Daoy (cell line): ENCODE measurements at regions not wholly inside any gene's neighbourhood (a gene's known extent, or its start where the extent isn't known, plus 50 kb on each side); places are given as distances from the start of the nearest gene placed in this dataset.

ENCODE experiments used
- DNase-seq: peaks from one replicate; pipeline ENCODE4 v3.0.0-alpha.2; 2015; ENCODE audit warnings: low read depth

DNA sequence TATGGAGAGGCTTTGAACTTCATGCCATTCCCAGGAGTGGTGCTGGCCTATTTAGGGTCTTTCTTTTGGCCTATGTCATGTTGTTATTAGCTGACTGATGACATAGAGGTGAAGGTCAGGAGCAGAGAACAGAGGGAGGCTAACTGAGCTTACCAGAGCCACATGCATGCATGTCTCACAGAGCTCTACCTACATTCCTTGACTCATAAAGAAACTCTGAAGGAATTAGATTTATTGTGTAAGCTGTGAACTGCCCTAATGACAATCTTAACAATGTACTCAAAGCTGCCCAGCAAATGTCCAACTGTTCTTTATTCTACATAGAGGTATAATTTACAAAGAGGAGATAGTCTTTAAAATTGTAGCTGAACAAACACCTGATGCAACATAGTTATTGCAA is 192.7 kb upstream of the CNR1 start:
- DNase-seq = no peak

DNA sequence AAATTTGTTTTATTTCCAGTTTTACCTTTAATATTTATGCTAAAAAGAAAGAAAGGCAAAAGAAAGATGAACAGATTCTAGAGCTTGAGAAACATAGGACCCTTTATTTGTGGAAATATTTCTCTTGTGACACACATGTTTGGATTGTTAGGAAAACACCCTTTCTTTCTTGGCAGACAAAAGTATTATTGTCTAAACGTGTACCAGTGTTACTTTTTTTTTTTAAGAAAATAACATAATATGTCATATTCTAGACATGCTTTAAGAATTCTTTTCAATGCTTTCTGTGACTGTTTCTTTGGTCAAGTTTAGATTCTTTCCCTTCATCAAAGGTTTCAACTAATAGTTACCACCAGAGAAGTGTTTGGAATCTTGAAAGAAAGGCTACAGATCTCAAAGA is 183.4 kb upstream of the CNR1 start:
- no peak for DNase-seq

DNA sequence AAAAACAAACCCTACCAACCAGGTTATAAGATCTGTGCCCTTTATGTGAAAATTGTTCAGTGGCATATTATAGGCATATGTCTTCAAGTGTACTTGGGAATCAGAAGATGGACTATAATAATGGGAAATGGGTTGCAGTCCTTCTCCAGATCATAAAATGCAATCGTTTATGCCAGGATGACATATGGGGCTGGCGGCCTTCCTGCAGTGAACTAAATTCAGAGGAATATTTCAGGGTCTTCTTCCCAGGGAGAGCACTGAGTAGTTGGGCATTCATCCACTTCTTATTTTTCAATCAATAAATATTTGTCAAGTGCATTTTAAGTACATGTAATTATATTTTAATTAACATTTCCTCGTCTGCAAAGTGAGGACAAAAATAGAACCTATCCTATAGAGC is 176.2 kb upstream of the CNR1 start:
- no peak for DNase-seq

DNA sequence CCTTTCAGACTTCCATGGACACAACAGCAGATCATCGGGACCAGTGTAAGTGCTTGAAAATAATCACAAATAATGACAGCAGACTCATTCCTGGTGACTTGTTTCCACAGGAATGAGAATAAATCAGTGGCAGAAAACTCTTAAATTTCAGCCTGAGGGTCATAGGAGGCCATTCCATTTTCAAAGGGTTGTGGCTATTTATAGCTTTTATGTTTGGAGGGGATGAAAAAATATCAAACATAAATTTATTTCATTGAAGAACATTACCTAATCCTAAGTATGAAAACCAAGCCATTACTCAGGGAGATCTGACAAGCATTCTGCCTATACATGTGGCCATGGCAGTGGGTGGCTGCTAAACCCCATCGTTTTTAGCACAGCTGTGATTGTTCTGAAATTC is 173.6 kb upstream of the CNR1 start:
- no peak for DNase-seq

DNA sequence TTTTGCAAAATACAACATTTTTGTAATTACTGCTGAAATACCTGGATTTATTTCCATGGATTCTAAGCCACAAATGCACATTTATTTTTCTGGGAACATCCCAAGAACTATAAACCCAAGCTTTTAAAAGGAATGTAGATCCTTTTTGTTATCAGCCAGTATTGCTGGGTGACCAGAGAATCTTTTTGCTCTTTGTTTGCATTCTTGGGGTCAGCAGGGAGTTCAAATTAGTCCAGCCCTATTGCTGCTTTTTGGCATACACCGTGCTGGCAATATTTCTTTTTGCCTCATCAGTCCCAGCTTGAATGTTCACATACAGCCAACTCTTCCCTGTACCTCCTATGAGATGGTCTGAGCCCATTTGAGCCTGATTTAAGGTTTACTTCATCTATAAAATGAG is 155.2 kb upstream of the CNR1 start:
- no peak for DNase-seq

DNA sequence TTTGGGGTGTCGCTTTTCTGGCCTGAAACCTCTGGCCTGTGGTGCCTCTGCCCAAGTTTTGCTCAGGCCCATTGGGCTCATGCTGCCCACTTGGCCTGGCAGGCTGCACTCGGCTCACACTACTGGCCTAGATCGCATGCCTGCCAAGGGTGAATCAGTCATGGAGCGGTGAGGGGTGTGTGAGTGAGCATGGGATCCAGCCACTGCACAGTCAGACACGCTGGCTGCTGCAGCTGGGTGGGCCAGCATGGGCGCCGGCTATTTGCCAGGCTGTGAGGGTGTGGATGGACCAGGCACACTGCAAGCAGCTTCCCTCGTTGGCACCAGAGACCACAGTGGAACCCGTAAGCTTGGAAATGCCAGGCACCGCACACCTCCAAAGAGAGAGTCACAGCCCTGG is 145.4 kb upstream of the CNR1 start:
- DNase-seq = peak; percentile 4

DNA sequence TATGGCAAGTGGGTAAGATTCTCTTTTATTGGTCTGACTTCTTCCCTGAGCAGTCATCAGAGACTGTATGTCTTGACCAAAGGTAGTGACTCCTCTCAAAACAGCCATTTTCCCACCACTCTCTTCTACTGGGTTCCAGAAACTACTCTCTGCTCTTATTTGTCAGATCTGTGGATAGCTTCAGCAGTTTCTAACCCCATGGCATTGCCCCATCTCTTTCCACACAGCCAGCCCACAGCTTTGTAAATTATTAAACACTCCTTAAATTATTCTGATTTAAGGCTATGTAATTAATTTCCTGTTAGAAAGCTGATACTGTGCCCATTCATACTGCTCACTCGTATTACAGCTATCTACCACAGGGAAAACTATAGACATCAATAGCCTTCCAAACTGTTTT is 138.4 kb upstream of the CNR1 start:
- no peak for DNase-seq

DNA sequence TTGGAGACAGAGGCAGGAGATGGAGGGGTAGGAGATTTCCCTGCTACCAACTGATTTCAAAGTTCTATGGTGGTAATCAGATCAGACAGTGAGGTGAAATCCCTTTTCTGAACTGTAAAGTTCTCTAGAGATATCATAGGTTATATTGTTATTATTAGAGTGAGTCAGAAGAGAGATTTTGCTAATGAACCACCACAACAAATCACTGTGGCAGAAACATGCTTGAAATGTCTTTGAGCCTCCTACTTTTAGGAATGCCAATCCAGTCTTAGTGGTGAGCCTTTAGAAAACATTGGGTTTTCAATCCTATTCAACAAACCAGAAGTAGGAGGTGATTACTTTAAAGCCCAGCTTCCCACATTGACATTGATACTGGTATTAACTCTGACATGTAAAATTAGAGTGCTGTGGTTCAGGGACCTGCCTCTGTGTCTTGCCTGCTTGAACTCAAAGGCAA is 136.7 kb upstream of the CNR1 start:
- no peak for DNase-seq

DNA sequence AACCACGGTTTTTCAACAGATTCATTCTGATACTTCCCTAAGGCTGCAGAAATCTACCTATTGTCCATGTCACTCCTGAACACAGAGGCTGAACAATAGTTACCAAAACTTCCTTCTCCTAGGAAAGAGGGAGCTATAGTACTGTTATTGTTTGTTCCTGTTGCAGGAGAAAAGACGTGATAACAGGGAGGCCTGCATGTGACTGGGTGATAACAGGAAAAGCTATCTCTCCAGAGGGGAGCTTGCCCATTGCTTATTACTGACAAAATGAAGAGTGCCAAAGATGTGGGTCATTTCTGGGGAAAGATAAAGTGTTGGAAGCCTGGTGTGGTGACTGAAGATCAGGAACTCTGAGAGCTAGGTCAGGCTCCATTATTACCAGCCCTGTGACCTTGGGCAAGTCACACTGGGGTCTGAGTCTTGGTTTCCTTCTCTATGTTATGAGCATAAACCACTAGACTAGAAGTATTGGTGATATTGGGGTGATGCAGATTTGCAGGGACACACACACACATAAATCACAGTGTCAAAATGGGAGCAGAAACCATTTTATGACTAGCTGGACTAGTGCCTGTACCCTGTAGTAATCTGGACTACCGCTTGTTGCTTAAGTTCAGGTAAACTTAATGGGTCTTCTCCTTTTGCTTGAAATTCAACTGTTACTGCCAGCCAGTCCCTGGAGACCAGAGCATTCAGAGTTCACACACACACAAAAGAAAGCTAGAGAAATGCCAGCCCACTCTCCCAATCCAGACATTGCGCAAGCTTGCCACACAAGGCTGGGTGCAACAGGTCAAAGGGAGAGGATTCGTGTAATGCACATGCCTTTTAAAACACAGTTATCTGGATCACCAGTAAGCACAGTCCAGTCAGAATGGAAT is 136.0 kb upstream of the CNR1 start:
- no peak for DNase-seq

DNA sequence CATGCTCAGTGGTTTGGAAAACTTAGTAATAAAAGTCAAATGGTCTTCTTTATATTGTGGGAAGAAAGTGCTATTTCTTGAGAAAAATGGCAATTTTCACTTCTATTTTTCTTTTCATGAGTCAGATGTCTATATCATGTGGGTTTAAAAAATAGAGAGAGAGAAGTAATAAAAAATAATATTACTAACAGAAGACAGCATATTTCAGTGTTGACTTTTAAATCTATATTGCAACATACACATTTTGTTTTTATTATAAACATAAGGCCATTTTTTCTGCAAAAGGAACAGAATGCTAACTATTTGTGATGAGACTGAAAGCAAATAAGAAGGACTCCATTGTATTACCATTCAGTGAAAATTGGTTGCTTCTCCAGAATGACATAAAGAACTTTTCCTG is 135.1 kb upstream of the CNR1 start:
- DNase-seq = no peak

DNA sequence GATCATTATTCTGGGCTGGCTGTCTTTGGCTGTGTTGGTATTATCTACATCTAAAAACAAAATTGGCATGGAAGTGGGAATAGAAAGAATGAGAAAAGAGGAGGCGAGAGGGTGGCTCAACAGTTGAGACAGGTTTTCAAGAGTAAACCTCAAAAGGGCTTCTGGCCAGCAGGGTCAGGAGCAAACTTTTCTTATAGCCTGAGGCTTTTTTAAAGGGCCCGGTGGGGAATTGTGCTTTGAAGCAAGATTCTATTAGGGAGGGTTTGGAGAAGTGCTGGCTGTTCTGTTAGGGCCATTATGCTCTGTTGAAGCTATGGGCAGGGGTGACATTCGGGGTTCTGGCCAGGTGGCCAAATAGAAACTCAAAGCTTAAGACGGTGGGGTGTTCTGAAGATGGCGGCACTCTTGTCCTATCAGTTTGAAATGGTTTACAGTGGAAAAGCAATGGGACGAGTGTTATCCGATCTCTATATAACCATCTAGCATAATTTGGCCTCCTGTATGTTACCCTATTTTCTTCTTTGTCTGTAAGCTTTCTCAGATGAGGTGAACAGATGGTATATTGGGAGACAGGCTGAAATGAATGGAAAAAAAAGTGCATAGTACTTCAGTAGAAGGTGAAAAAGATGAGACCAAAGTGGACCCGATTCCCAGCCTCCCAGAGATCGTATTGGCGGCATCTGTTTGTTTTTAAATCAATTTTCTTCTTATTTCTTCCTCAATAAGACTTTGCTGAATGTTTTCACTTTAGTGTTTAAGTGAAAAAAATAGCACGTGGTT is 132.1 kb upstream of the CNR1 start:
- DNase-seq = no peak

DNA sequence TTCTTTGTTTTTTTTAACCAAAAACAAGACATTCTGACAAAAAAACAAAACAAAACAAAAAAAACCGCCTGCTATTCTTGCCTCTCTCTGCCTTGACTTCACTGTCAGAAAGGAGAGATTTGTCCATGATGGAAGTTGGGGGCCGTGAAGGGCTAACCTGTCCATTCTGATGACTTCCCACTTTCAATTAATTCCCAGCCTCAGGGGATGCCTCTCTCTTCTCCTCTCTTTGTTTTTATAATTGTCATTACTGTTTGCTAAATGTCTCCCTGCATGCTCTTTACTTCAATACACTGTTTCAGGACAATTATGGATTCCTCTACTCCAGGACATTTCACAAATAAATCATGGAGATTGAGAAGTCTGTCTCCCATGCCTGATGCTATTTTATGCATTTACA is 130.5 kb upstream of the CNR1 start:
- no peak for DNase-seq

DNA sequence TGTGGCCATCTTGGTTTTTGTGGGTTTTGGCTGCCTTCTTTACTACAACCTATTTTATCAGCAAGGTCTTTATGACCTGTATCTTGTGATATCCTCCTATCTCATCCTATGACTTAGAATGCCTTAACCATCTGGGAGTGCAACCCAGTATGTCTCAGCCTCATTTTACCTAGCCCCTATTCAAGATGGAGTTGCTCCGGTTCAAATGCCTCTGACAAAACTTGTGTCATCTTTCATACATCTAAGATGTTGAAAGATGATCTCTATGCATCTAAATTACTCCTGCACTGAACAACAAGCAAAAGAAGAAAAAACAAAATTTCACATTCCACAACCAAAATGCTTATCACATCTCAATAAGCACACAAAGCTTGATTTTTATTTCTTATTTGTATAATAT is 129.5 kb upstream of the CNR1 start:
- DNase-seq = no peak

DNA sequence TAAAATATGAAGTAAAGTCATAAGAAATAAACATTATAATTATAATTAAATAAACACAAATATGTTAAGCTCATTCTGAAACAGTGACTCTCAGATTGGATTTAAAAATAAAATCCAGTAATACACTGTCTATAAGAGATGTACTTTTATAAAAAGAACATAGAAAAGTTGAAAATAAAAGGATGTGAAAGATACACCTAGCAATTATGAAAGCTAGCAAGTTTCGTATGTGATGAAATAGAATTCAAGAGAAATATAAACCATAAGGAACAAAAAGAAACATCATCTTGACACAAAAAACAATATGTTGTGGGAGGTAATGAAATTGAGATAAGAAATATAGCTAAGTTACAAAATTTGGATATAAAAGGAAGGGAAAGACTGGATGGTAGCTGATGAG is 128.6 kb upstream of the CNR1 start:
- no peak for DNase-seq

DNA sequence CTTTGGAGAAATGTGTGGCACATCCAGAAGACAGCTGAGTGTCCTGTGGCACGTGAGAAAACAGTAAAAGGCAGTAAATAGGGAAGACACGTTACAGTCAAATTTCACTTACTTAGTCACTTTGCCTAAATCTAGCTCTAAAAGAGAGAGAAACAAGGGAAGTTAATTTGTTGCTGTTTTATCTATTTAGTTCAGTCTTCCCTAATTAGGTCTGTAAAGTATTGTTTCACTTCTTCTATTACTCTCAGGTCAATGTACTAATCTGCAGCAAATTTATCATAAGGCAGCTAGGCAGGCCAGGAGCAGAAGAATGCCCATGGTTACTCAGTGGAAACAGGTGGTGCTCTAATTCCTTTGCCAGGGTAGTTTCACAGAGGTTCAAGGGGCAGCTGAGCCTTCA is 124.3 kb upstream of the CNR1 start:
- DNase-seq = no peak

DNA sequence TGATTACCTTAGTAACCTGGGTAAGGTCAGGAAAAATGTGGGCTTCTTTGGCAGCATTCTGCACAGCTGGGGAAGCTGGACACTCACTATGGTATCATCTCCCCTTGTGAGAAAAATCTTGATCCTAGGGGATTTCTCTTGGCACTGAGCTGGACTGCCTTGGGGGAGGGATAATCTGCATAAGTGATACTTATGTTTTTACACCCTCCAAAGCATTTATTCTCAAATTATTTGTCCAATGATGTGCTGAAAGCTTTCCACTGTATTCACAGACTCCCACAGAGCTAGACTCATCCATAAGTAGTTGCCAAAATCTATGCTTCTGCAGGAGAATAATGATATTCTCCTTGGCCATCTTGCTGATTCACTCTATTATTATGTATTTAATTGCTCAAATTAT is 121.5 kb upstream of the CNR1 start:
- no peak for DNase-seq

DNA sequence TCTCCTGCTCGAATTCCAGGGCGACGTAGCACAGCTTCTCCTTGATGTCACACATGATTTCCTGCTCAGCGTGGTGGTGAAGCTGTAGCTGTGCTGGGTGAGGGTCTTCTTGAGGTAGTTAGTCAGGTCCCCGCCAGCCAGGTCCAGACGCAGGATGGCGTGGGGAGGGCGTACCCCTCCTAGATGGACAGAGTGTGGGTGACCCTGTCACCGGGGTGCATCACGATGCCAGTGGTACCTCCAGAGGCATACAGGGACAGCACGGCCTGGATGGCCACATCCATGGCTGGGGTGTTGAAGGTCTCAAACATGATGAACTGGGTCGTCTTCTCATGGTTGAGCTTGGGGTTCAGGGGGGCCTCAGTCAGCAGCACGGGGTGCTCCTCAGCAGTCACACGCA is 110.2 kb upstream of the CNR1 start:
- no peak for DNase-seq

DNA sequence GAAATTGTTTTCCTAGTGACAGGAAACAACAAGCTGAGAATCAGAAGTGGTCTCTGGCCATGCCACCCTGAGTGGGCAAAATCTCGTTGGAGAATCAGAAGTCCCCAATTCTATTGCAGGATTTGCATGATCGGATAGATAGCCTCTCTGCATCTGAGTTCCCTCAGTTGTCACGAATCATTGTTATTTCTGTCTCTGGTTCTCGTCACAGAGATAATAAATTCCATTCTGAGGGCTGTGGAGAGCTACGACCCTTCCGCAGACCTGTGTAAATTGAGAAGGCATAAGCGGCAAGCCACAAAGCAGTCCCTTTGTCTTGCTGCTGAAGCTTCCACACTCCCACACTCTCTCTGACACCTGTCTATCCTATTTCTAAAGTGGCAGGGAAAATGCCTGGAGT is 102.4 kb upstream of the CNR1 start:
- DNase-seq = no peak

DNA sequence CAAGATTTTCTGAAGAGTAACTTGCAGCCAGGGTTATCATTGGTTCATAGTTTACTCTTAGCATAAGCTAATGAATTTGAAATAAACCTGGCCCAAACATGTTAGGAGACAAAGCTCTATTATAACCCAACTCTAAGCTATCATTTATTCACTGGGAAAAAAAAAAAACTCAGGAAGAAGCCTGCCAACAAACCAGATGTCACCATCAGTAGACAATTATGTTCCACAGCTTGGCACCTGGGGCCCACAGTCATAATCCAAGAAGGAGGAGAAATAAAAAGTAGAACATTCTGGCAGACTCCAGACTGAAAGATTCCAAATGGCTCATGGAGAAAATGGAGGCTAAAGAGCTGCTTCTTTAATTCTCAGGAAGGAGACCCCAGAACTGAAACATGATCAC is 100.0 kb upstream of the CNR1 start:
- DNase-seq = no peak

DNA sequence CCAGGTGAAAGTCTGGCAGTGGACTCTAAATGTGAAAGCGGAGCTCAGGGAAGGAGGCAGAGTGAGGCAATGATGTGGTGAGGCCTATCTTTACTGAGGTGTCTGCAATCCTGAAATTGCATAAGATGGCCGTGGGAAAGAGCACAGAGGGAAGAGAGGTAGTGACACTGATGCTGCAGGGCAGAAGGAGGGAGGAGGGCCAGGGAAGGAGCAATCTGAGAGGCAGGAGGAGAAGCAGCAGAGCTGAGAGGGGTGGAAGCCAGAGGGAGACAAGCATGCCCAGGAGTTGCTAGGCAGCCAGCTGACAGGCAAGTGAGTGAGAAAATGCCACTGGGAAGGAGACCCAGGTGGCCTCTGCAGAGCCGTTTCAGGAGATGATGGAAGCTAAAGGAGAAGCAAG is 97.4 kb upstream of the CNR1 start:
- no peak for DNase-seq

DNA sequence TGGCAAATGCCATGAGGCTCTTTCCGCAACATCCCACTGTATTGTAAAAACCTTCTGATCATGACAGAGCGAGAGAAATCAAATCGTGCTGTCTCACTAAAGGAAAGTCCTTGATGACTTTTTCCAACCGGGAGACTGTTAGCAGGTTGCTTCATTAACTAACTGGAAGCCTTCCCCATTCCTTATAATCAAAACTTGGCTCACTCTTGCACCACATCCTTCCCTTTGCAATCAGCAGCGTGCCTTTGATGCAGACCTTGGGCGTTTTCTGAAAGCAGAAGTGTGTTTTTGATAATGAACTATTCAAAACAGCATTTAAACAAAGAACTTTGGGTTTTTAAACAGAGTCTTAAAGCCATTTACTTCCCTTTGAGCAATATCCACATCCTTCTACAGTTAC is 96.2 kb upstream of the CNR1 start:
- no peak for DNase-seq

DNA sequence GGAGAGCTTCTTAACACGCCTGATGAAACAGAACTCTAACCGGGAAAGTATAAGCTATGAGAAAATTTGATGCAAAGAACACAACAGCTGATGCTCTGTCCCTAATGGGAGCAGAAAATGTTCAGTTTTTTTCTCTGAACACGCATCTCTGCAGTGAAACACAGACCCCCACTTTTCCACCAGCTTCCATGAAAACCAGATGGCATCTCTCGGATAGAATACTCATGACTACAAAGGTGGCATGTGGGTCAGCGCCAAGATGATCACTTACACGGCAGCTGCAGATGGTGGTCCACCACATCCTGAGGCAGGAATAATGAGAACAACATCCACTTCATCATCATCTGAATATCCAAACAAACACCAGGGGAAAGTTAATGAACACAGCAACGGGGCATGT is 85.2 kb upstream of the CNR1 start:
- DNase-seq = no peak

DNA sequence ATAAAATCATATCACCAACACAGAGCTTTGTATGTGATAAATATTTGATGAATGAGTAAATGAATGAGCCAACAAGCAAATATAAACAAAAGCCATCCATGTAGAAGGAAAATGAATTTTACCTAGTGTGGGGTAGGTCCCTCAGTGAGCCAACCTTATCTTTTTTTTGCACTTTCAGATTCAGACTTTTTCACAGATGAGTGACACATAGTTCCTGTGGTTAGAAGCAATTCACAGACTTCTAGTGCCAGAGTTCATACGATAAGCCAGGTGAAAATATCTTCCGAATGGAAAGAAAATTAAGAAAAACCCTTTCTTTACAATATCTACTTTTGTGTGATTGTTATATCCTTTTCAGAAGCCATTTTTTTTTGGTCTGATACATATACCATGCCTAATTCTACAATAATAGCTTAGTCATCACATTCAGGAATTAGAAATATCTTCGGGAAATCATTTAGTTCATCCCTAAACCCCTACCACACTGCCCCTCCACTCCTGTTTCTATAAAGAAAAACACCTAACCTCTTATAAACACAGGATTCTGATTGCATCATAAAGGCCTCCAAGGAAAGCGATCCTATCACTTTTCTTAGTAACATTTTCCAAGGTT is 82.7 kb upstream of the CNR1 start:
- no peak for DNase-seq
